Heart left ventricle (tissue), 16 donors: ENCODE measurements at regions not wholly inside any gene's neighbourhood (a gene's known extent, or its start where the extent isn't known, plus 50 kb on each side); places are given as distances from the start of the nearest gene placed in this dataset.

Experiments used
- ATAC-seq, 4 donors: fragments of 200-7000 bp; cut with Tn5 transposase; one replicate each; pipeline ENCODE4 v1.9.1; 2020 to 2022; ENCODE audit warnings: moderate library complexity in 4 of 4, mild to moderate bottlenecking in 3 of 4, moderate number of reproducible peaks in 1 of 4
- DNase-seq, 5 donors: peaks; one replicate each; pipeline ENCODE4 v3.0.0-alpha.2; 2020
- H3K27ac ChIP-seq, 12 donors: fragments of 200-600 bp; sonication (generic) in 4 of 12; one replicate each; pipeline versions ENCODE4 v1.5.0 to v1.8.0; 2016 to 2022; ENCODE audit warnings: mild to moderate bottlenecking in 2 of 12
- H3K27me3 ChIP-seq, 9 donors: fragments of 200-600 bp; sonication (generic) in 2 of 9; one replicate each; pipeline versions ENCODE4 v1.5.1 to v1.8.0; 2016 to 2022; ENCODE audit warnings: mild to moderate bottlenecking in 3 of 9
- H3K36me3 ChIP-seq, 9 donors: fragments of 200-600 bp; sonication (generic) in 2 of 9; one replicate each; pipeline versions ENCODE4 v1.5.0 to v1.8.0; 2018 to 2022; ENCODE audit warnings: mild to moderate bottlenecking in 2 of 9
- H3K4me1 ChIP-seq, 12 donors: fragments of 200-600 bp; sonication (generic) in 4 of 12; one replicate each; pipeline versions ENCODE4 v1.5.0 to v1.8.0; 2016 to 2022; ENCODE audit warnings: mild to moderate bottlenecking in 3 of 12
- H3K4me3 ChIP-seq, 12 donors: fragments of 200-600 bp; sonication (generic) in 4 of 12; one replicate each; pipeline versions ENCODE4 v1.5.0 to v1.8.0; 2017 to 2022; ENCODE audit warnings: mild to moderate bottlenecking in 9 of 12, moderate library complexity in 4 of 12
- H3K9me3 ChIP-seq, 12 donors: fragments of 200-600 bp; sonication (generic) in 4 of 12; one replicate each; pipeline versions ENCODE4 v1.5.0 to v1.8.0; 2016 to 2022; ENCODE audit warnings: mild to moderate bottlenecking in 1 of 12
- CTCF ChIP-seq, 12 donors: fragments of 200-600 bp; sonication (generic) in 4 of 12; IDR thresholded peaks; one replicate each; pipeline versions ENCODE4 v1.5.0 to v1.8.0; 2018 to 2022; ENCODE audit warnings: antibody characterized with exemption in 12 of 12, mild to moderate bottlenecking in 5 of 12
- POLR2A ChIP-seq, 2 donors: fragments of 450-650 bp; IDR thresholded peaks; one replicate each; pipeline ENCODE4 v1.6.1; 2017; ENCODE audit warnings: antibody characterized with exemption in 2 of 2, mild to moderate bottlenecking in 2 of 2, moderate library complexity in 2 of 2
- WGBS, 4 donors: extraction: QIAGEN DNeasy Blood & Tissue Kit in 2 of 4; methylation state at CpG; one replicate each; pipeline versions ENCODE4 v1.1.5 to v1.1.7; 2013 to 2018; 5-methylcytosine and 5-hydroxymethylcytosine counted together
- intact Hi-C, 10 donors: fragments of 100-400 bp; cut with DNase I; formaldehyde crosslinking; loops; one replicate each; pipeline versions ENCODE4 v1.11.1 to v1.14.2; 2022
- donor health status: ischemic (EF 13 %, LVEDD 7.1; RV severe dilation, severe dysfunction).
- donor health status: healthy with polysubstance abuse.
- donor health status: DM: no; HTN: yes; CAD: no.
- donor health status: DM: no; HTN: no; CAD: no.
- donor health status: ischemic (EF 25% LVEDD 6.9; RV normal size, moderate dysfunction).
- donor health status: ischemic (EF 25% LVEDD 5.7; RV mildly dilated, moderate dysfunction).
- donor health status: healthy.
- donor health status: DM: yes; HTN: yes; CAD: no.
- donor health status: ischemic (EF 35%, LVEDD 5.7; RV mildly dilated, moderate dysfunction).
- donor health status: nonischemic (EF 11% LVEDD 7.7; RV severe dilation, severe dysfunction).
- donor health status: DM: yes; HTN: yes; CAD: no.
- donor health status: PGD.
- donor health status: ischemic (EF 29% LVEDD 5.4; RV normal size, mild dysfunction).
- donor health status: nonischemic (EF 23%, LVEDD 6.1; RV moderate dilation, normal function).

GRCh38 chr13:40151673-40152072 is 496.2 kb downstream of the COG6 start:
- H3K27ac ChIP-seq = no peak overlapping the region
- DNase-seq = no peak
- no peaks in the 10 kb centered on the region for H3K27me3 ChIP-seq
- ATAC-seq = no peak
- H3K4me1 ChIP-seq = peaks cover 0 to 28% (median 11%) of the 10 kb centered on the region in 12 donors
- intact Hi-C loops = loop anchor here in 2 of 10 donors (5.0 kb wide), 1 partner anchor 41 kb away; no protein-coding TSS in a partner anchor
- H3K9me3 ChIP-seq = no peaks in the 10 kb centered on the region
- WGBS, 4 donors = 97 to 100% (median 99%) methylated on average over 2 of the region's 2 CpGs
- H3K36me3 ChIP-seq = no peaks in the 10 kb centered on the region
- no peak overlapping the region for H3K4me3 ChIP-seq
- TF ChIP-seq POLR2A (IDR thresholded peaks at IDR 0.05) = no peak

- intact Hi-C loops = loop anchor here in 2 of 10 donors (5.0 kb wide), 1 partner anchor 40 kb away; no protein-coding TSS in a partner anchor
- 55 to 74% (median 62%) methylated on average over 3 of the region's 3 CpGs for WGBS, 4 donors
Measured at GRCh38 chr13:40152145-40152544, 496.7 kb downstream of the COG6 start.

GRCh38 chr13:40152922-40153321 is 497.5 kb downstream of the COG6 start:
- ATAC-seq = no peak
- TF ChIP-seq CTCF (IDR thresholded peaks at IDR 0.05) (no peak), POLR2A (IDR thresholded peaks at IDR 0.05) (no peak)
- no peak for DNase-seq
- H3K36me3 ChIP-seq = no peaks in the 10 kb centered on the region
- intact Hi-C loops = loop anchor here in 2 of 10 donors (5.0 kb wide), 1 partner anchor 39 kb away; no protein-coding TSS in a partner anchor
- 79 to 95% (median 86%) methylated on average over 4 of the region's 4 CpGs for WGBS, 4 donors
- no peaks in the 10 kb centered on the region for H3K27me3 ChIP-seq
- H3K4me3 ChIP-seq = no peak overlapping the region
- H3K9me3 ChIP-seq = no peaks in the 10 kb centered on the region
- peaks cover 0 to 24% (median 11%) of the 10 kb centered on the region in 12 donors for H3K4me1 ChIP-seq
- H3K27ac ChIP-seq = no peak overlapping the region

More at GRCh38 chr13:40152145-40152544, 496.7 kb downstream of the COG6 start:
- H3K4me1 ChIP-seq = peaks cover 0 to 24% (median 11%) of the 10 kb centered on the region in 12 donors
- H3K9me3 ChIP-seq = no peaks in the 10 kb centered on the region
- H3K36me3 ChIP-seq = no peaks in the 10 kb centered on the region
- DNase-seq = no peak
- TF ChIP-seq CTCF (IDR thresholded peaks at IDR 0.05) (peak in 2 of 12 donors; percentile 7 to 12), POLR2A (IDR thresholded peaks at IDR 0.05) (no peak)
- H3K27me3 ChIP-seq = no peaks in the 10 kb centered on the region
- no peak overlapping the region for H3K27ac ChIP-seq
- no peak overlapping the region for H3K4me3 ChIP-seq
- ATAC-seq = peak in 2 of 4 donors; percentile 44 to 45

- peak in 2 of 5 donors; percentile 37 to 46 for DNase-seq
- no peak for ATAC-seq
- no peak for TF ChIP-seq POLR2A (IDR thresholded peaks at IDR 0.05)
- no peak for TF ChIP-seq CTCF (IDR thresholded peaks at IDR 0.05)
- no peaks in the 10 kb centered on the region for H3K27me3 ChIP-seq
- H3K4me3 ChIP-seq = no peak overlapping the region
- WGBS, 4 donors = 42 to 52% (median 46%) methylated on average over 2 of the region's 2 CpGs
- no peaks in the 10 kb centered on the region for H3K9me3 ChIP-seq
- H3K36me3 ChIP-seq = no peaks in the 10 kb centered on the region
- peaks cover 0 to 24% (median 11%) of the 10 kb centered on the region in 12 donors for H3K4me1 ChIP-seq
- intact Hi-C loops = loop anchor here in 2 of 10 donors (5.0 kb wide), 1 partner anchor 39 kb away; no protein-coding TSS in a partner anchor
- H3K27ac ChIP-seq = no peak overlapping the region
Measured at GRCh38 chr13:40153516-40153915, 498.1 kb downstream of the COG6 start.

- TF ChIP-seq POLR2A (IDR thresholded peaks at IDR 0.05) = no peak
- no peak for TF ChIP-seq CTCF (IDR thresholded peaks at IDR 0.05)
- Histone ChIP-seq H3K4me1 (peaks cover 0 to 10% (median 0%) of the 10 kb centered on the region in 12 donors), H3K36me3 (no peaks in the 10 kb centered on the region), H3K9me3 (no peaks in the 10 kb centered on the region), H3K27ac (no peak overlapping the region), H3K27me3 (no peaks in the 10 kb centered on the region), H3K4me3 (no peak overlapping the region)
- DNase-seq (no peak), ATAC-seq (no peak)
- intact Hi-C loops = no loop called here
- WGBS, 4 donors = 96 to 99% (median 97%) methylated on average over 2 of the region's 2 CpGs
Measured at GRCh38 chr13:40155201-40155600, 499.7 kb downstream of the COG6 start.
